Right lobe of liver (tissue), 6 donors: ENCODE measurements at regions not wholly inside any gene's neighbourhood (a gene's known extent, or its start where the extent isn't known, plus 50 kb on each side); places are given as distances from the start of the nearest gene placed in this dataset.

ENCODE experiments used
- ATAC-seq, 4 donors: fragments of 200-7000 bp; cut with Tn5 transposase; one replicate each; pipeline ENCODE4 v1.9.1; 2020; ENCODE audit warnings: mild to moderate bottlenecking in 4 of 4, moderate library complexity in 4 of 4
- DNase-seq, 3 donors: peaks; one replicate each; pipeline ENCODE4 v3.0.0-alpha.2; 2020
- H3K27ac ChIP-seq, 3 donors: fragments of 200-600 bp; one replicate each; pipeline ENCODE4 v1.8.0; 2022
- H3K27me3 ChIP-seq, 2 donors: fragments of 200-600 bp; one replicate each; pipeline ENCODE4 v1.8.0; 2022
- H3K36me3 ChIP-seq, 4 donors: fragments of 200-600 bp; sonication (generic) in 1 of 4; one replicate each; pipeline versions ENCODE4 v1.5.1 to v1.8.0; 2017 to 2022; ENCODE audit warnings: control low read depth in 1 of 4
- H3K4me1 ChIP-seq, 4 donors: fragments of 200-600 bp; sonication (generic) in 1 of 4; one replicate each; pipeline versions ENCODE4 v1.5.1 to v1.8.0; 2017 to 2022; ENCODE audit warnings: control low read depth in 1 of 4
- H3K4me3 ChIP-seq, 3 donors: fragments of 200-600 bp; one replicate each; pipeline ENCODE4 v1.8.0; 2022
- H3K9me3 ChIP-seq, 4 donors: fragments of 200-600 bp; sonication (generic) in 1 of 4; one replicate each; pipeline versions ENCODE4 v1.5.1 to v1.8.0; 2017 to 2022; ENCODE audit warnings: control low read depth in 1 of 4
- POLR2A ChIP-seq: fragments of 450-650 bp; IDR thresholded peaks from one replicate; pipeline ENCODE4 v1.6.1; 2017; ENCODE audit warnings: antibody characterized with exemption, mild to moderate bottlenecking
- WGBS: methylation state at CpG from one replicate; pipeline ENCODE4 v1.1.6; 2018; ENCODE audit warnings: low coverage, low lambda C conversion rate; ENCODE audit not compliant: insufficient coverage; ENCODE audit errors: missing lambda C conversion rate; 5-methylcytosine and 5-hydroxymethylcytosine counted together
- intact Hi-C, 2 donors: fragments of 100-400 bp; cut with DNase I; formaldehyde crosslinking; loops; one replicate each; pipeline versions ENCODE4 v1.11.2 to v1.14.1; 2022
- TF ChIP-seq, protein P1 (sequence below), 4 donors: fragments of 200-600 bp in 3 of 4; fragments of 450-650 bp in 1 of 4; IDR thresholded peaks; one replicate each; pipeline versions ENCODE4 v1.5.1 to v1.8.0; 2016 to 2022; ENCODE audit warnings: antibody characterized with exemption in 4 of 4, mild to moderate bottlenecking in 2 of 4
- donor health status: DM: no; HTN: yes; CAD: no.
- donor health status: DM: no; HTN: no; CAD: no.
- donor health status: DM: no; HTN: no; CAD: no.
- donor health status: DM: no; HTN: yes; CAD: no.
- donor health status: DM: no; HTN: yes; CAD: no.

DNA sequence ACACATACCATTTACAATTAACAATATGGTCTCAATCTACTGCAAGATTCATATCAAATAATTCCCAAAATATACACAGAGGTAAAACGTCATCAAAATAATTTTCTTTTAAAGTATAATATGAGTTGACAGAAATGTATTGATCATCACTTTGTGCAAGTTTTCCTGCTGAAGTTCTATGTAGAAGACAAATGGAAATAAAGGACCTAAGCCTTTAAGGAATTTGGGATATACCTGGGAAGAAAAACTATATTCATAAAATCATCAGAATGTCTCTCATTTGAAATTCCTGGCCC is 61.1 kb upstream of the DAAM1 start:
- Histone ChIP-seq H3K27ac (no peak overlapping the region), H3K9me3 (no peaks in the 10 kb centered on the region), H3K4me3 (no peak overlapping the region), H3K27me3 (no peaks in the 10 kb centered on the region), H3K4me1 (no peaks in the 10 kb centered on the region), H3K36me3 (no peaks in the 10 kb centered on the region)
- WGBS, result 52% methylated on average over 1 of the region's 1 CpG
- no peak for DNase-seq
- intact Hi-C loops, result loop anchor here in 1 of 2 donors (5.0 kb wide), 1 partner anchor 320 kb away; no protein-coding TSS in a partner anchor
- TF ChIP-seq POLR2A, result no peak
- TF ChIP-seq, protein P1, sequence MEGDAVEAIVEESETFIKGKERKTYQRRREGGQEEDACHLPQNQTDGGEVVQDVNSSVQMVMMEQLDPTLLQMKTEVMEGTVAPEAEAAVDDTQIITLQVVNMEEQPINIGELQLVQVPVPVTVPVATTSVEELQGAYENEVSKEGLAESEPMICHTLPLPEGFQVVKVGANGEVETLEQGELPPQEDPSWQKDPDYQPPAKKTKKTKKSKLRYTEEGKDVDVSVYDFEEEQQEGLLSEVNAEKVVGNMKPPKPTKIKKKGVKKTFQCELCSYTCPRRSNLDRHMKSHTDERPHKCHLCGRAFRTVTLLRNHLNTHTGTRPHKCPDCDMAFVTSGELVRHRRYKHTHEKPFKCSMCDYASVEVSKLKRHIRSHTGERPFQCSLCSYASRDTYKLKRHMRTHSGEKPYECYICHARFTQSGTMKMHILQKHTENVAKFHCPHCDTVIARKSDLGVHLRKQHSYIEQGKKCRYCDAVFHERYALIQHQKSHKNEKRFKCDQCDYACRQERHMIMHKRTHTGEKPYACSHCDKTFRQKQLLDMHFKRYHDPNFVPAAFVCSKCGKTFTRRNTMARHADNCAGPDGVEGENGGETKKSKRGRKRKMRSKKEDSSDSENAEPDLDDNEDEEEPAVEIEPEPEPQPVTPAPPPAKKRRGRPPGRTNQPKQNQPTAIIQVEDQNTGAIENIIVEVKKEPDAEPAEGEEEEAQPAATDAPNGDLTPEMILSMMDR (IDR thresholded peaks at IDR 0.05), result no peak
- no peak for ATAC-seq

GRCh38 chr14:59130462-59130861 is 58.0 kb upstream of the DAAM1 start:
- Histone ChIP-seq H3K27ac (no peak overlapping the region), H3K36me3 (no peaks in the 10 kb centered on the region), H3K4me3 (no peak overlapping the region), H3K4me1 (no peaks in the 10 kb centered on the region), H3K27me3 (no peaks in the 10 kb centered on the region), H3K9me3 (no peaks in the 10 kb centered on the region)
- WGBS, result 73% methylated on average over 5 of the region's 7 CpGs
- DNase-seq (no peak), ATAC-seq (no peak)
- intact Hi-C loops, result no loop called here
- no peak for TF ChIP-seq POLR2A
- TF ChIP-seq, protein P1 (IDR thresholded peaks at IDR 0.05), result no peak

GRCh38 chr14:59131938-59132795 is 56.3 kb upstream of the DAAM1 start:
- TF ChIP-seq, protein P1 (IDR thresholded peaks at IDR 0.05), result no peak
- TF ChIP-seq POLR2A, result no peak
- H3K27me3 ChIP-seq, result no peaks in the 10 kb centered on the region
- no peaks in the 10 kb centered on the region for H3K9me3 ChIP-seq
- no peaks in the 10 kb centered on the region for H3K36me3 ChIP-seq
- H3K4me3 ChIP-seq, result no peak overlapping the region
- ATAC-seq (no peak), DNase-seq (no peak)
- H3K27ac ChIP-seq, result no peak overlapping the region
- intact Hi-C loops, result no loop called here
- 74% methylated on average over 5 of the region's 5 CpGs for WGBS
- H3K4me1 ChIP-seq, result peaks cover 0 to 5% (median 0%) of the 10 kb centered on the region in 4 donors

DNA sequence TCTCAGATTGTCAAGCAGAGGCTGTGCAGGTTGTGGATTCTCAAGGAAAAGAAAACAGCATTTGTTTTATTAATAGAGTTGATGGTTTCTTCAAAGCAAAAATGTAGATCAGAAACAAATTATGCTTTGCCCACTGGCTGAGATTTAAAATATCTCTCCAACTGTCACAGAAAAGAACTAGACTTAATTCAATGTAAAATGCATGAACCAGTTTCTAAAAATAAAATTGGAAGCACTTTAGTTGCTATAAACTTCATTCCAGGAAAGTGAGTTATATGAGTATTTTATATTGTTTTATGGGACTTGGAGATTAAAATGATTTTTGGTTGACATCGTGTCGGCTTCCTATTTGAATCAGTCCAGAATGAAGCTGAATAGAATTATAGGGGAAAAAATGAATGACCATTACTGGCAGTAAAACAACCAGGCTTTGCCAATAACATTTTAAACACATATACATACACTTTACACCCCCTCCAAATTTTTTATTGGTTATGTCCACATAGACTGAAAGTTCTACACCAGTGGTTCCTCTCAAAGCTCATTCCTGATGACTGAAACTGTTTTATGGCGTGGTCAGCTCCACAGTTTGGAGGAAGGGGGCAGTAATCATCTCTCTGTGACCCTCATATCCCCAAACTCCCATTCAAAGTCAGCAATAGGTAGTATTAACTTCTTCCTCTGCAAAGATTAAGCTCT is 55.5 kb upstream of the DAAM1 start:
- no peaks in the 10 kb centered on the region for H3K9me3 ChIP-seq
- no peak overlapping the region for H3K4me3 ChIP-seq
- intact Hi-C loops, result no loop called here
- H3K27ac ChIP-seq, result no peak overlapping the region
- H3K4me1 ChIP-seq, result peaks cover 0 to 8% (median 0%) of the 10 kb centered on the region in 4 donors
- no peak for DNase-seq
- H3K27me3 ChIP-seq, result no peaks in the 10 kb centered on the region
- TF ChIP-seq, protein P1 (IDR thresholded peaks at IDR 0.05), result no peak
- no peak for TF ChIP-seq POLR2A
- H3K36me3 ChIP-seq, result no peaks in the 10 kb centered on the region
- 79% methylated on average over 3 of the region's 3 CpGs for WGBS
- no peak for ATAC-seq
